Loucy (cell line): ENCODE measurements at regions not wholly inside any gene's neighbourhood (a gene's known extent, or its start where the extent isn't known, plus 50 kb on each side); places are given as distances from the start of the nearest gene placed in this dataset.

Source experiments
- EZH2phosphoT487 ChIP-seq: fragments of 200-600 bp; IDR thresholded peaks from 2 replicates; pipeline ENCODE4 v1.6.1; 2018; ENCODE audit warnings: antibody characterized with exemption, mild to moderate bottlenecking, moderate library complexity, borderline replicate concordance
- TF ChIP-seq, protein P1 (sequence below): fragments of 200-600 bp; sonication (generic); conservative IDR thresholded peaks from 2 replicates; pipeline ENCODE4 v1.5.1; 2014; ENCODE audit warnings: mild to moderate bottlenecking, antibody characterized with exemption, low read length

DNA sequence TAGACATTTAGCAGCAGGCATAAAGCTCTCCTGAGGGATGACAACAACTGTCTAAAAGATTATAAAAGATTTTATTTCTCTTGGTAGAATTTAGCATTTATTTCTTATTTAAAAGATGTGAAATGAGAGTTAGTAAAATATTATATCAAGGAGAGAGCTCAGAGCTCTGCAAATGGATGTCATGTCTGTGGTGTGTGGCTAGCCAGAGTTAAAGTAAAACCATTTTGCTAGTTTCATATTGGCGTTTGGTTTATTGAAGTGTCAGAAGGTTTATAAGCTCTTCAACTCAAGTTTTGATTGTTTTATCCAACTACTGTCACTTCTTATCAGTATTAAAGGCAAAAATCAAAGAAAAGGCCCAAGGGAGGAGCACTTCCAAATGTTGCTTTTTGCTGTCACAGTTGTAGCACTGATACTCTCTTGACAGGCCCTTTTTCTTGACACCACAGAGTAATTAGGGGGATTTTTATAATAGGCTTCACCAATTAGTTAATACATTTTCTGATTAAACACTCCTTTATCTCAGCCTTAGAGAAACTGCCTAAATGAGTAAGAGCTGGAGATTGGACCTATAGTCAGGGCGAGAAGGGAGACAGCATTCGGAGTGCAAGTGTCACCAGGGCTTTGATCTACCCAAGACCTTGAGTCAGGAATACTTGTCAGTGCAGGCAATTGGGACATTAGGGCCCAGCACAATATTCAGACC lies 233.9 kb downstream of the PTBP2 start:
- TF ChIP-seq, protein P1, sequence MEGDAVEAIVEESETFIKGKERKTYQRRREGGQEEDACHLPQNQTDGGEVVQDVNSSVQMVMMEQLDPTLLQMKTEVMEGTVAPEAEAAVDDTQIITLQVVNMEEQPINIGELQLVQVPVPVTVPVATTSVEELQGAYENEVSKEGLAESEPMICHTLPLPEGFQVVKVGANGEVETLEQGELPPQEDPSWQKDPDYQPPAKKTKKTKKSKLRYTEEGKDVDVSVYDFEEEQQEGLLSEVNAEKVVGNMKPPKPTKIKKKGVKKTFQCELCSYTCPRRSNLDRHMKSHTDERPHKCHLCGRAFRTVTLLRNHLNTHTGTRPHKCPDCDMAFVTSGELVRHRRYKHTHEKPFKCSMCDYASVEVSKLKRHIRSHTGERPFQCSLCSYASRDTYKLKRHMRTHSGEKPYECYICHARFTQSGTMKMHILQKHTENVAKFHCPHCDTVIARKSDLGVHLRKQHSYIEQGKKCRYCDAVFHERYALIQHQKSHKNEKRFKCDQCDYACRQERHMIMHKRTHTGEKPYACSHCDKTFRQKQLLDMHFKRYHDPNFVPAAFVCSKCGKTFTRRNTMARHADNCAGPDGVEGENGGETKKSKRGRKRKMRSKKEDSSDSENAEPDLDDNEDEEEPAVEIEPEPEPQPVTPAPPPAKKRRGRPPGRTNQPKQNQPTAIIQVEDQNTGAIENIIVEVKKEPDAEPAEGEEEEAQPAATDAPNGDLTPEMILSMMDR = no peak
- no peak for TF ChIP-seq EZH2phosphoT487
